K562 (cell line): ENCODE measurements at regions not wholly inside any gene's neighbourhood (a gene's known extent, or its start where the extent isn't known, plus 50 kb on each side); places are given as distances from the start of the nearest gene placed in this dataset.

Experiments
- CTCF ChIP-seq, 3 experiments: IDR thresholded peaks in 2 of 3; conservative IDR thresholded peaks in 1 of 3; 2 replicates each; pipeline ENCODE4 v1.5.1; 2011 to 2012; ENCODE audit warnings: low read length in 3 of 3, mild to moderate bottlenecking in 3 of 3, control low read depth in 2 of 3, improper control_type of control experiment in 1 of 3, inconsistent platforms in 1 of 3, low read depth in 1 of 3, mixed read lengths in 1 of 3, moderate library complexity in 1 of 3; ENCODE audit not compliant: insufficient read depth in 2 of 3
- GABPA ChIP-seq: fragments of 200-800 bp; sonication (Bioruptor generic); conservative IDR thresholded peaks from 2 replicates; pipeline ENCODE4 v1.6.1; 2016; ENCODE audit warnings: low read depth, missing genetic modification characterization, missing compliant biosample characterization
- PYGO2 ChIP-seq: fragments of 450-650 bp; IDR thresholded peaks from 2 replicates; pipeline ENCODE4 v1.6.1; 2016; ENCODE audit warnings: mild to moderate bottlenecking, missing genetic modification characterization, moderate library complexity, missing compliant biosample characterization
- RNF219 ChIP-seq: fragments of 250-450 bp; sonication (Bioruptor Pico); IDR thresholded peaks from 2 replicates; pipeline ENCODE4 v1.5.0; 2022; ENCODE audit warnings: mild to moderate bottlenecking
- TF ChIP-seq, protein P1 (sequence below): fragments of 450-650 bp; IDR thresholded peaks from 2 replicates; pipeline ENCODE4 v1.6.1; 2017; ENCODE audit warnings: antibody characterized with exemption, mild to moderate bottlenecking

- no peak for TF ChIP-seq CTCF (IDR thresholded peaks at IDR 0.05 in 2 of 3, conservative IDR thresholded peaks at IDR 0.05 in 1 of 3; ENCODE audit: insufficient read depth in 2 of 3, low read depth in 1 of 3, low read length in 3 of 3)
- TF ChIP-seq GABPA (tag), result no peak
- no peak for TF ChIP-seq PYGO2 (tag)
- TF ChIP-seq RNF219 (CRISPR knock-in tag), result no peak
- TF ChIP-seq, protein P1, sequence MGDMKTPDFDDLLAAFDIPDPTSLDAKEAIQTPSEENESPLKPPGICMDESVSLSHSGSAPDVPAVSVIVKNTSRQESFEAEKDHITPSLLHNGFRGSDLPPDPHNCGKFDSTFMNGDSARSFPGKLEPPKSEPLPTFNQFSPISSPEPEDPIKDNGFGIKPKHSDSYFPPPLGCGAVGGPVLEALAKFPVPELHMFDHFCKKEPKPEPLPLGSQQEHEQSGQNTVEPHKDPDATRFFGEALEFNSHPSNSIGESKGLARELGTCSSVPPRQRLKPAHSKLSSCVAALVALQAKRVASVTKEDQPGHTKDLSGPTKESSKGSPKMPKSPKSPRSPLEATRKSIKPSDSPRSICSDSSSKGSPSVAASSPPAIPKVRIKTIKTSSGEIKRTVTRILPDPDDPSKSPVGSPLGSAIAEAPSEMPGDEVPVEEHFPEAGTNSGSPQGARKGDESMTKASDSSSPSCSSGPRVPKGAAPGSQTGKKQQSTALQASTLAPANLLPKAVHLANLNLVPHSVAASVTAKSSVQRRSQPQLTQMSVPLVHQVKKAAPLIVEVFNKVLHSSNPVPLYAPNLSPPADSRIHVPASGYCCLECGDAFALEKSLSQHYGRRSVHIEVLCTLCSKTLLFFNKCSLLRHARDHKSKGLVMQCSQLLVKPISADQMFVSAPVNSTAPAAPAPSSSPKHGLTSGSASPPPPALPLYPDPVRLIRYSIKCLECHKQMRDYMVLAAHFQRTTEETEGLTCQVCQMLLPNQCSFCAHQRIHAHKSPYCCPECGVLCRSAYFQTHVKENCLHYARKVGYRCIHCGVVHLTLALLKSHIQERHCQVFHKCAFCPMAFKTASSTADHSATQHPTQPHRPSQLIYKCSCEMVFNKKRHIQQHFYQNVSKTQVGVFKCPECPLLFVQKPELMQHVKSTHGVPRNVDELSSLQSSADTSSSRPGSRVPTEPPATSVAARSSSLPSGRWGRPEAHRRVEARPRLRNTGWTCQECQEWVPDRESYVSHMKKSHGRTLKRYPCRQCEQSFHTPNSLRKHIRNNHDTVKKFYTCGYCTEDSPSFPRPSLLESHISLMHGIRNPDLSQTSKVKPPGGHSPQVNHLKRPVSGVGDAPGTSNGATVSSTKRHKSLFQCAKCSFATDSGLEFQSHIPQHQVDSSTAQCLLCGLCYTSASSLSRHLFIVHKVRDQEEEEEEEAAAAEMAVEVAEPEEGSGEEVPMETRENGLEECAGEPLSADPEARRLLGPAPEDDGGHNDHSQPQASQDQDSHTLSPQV, result no peak
Observed at GRCh38 chr9:106535439-106535838, 327.5 kb upstream of the ZNF462 start.
